ENCODE measurements at regions not wholly inside any gene's neighbourhood (a gene's known extent, or its start where the extent isn't known, plus 50 kb on each side); places are given as distances from the start of the nearest gene placed in this dataset.
A peak's percentile ranks its signal among the peaks of the same experiment; 100 is the strongest.

DNA sequence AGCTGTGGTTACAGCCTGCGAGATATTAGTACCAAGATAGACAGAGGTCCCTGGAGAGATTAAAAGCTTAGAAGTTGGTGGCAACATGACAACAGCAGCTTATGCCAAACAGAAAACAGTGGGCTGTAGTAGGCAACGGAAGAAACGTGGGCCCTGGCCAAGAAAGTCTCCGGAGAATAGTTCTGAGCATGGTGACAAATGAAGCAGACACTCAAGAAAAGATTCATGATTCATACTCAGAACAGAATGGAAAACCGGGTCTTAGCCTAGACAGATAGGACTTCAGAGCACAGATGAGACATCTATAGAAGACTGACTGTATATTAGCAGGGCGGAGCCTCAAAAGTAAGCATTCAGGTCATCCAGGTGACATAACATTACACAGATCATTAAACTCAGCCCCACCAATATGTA is 727.4 kb downstream of the ETS1 start:
- ATAC-seq (no peak), DNase-seq (no peak), FAIRE-seq (no peak)
- intact Hi-C loops (cut with DNase I), result no loop called here
- Histone ChIP-seq H3K27ac (no peak overlapping the region), H3K27me3 (no peaks in the 10 kb centered on the region), H3K9me3 (no peaks in the 10 kb centered on the region), H3K4me1 (no peaks in the 10 kb centered on the region), H3K4me3 (no peak overlapping the region), H3K36me3 (no peaks in the 10 kb centered on the region)
- TF ChIP-seq, protein P1, sequence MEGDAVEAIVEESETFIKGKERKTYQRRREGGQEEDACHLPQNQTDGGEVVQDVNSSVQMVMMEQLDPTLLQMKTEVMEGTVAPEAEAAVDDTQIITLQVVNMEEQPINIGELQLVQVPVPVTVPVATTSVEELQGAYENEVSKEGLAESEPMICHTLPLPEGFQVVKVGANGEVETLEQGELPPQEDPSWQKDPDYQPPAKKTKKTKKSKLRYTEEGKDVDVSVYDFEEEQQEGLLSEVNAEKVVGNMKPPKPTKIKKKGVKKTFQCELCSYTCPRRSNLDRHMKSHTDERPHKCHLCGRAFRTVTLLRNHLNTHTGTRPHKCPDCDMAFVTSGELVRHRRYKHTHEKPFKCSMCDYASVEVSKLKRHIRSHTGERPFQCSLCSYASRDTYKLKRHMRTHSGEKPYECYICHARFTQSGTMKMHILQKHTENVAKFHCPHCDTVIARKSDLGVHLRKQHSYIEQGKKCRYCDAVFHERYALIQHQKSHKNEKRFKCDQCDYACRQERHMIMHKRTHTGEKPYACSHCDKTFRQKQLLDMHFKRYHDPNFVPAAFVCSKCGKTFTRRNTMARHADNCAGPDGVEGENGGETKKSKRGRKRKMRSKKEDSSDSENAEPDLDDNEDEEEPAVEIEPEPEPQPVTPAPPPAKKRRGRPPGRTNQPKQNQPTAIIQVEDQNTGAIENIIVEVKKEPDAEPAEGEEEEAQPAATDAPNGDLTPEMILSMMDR (IDR thresholded peaks at IDR 0.05), result no peak
- WGBS, 2 donors, result 52 to 58% methylated on average over 6 of the region's 6 CpGs

DNA sequence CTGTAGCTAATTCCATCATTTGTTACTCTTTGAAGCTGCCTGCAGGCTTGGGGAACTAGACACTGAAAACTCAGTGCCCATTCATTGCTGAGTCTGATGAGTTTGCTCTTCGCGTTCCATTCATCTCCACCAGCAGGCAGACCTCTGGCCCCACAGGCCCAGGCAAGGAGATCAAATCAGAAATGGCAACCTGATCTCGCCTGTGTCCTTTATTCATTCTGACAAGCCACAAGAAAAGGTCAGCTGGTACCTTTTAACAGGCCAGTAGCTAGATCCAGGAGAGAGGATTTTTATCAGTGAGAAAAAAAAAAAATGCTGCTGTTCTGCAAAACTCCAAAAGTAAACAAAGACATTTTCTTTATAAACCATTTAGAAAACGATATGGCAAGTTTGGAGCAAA is 742.5 kb downstream of the ETS1 start:
- peaks cover 0 to 3% (median 0%) of the 10 kb centered on the region in 3 donors for H3K4me1 ChIP-seq
- WGBS, 2 donors, result 53 to 61% methylated on average over 4 of the region's 4 CpGs
- H3K9me3 ChIP-seq, result no peaks in the 10 kb centered on the region
- no peaks in the 10 kb centered on the region for H3K27me3 ChIP-seq
- intact Hi-C loops (cut with DNase I), result no loop called here
- no peak overlapping the region for H3K4me3 ChIP-seq
- H3K36me3 ChIP-seq, result no peaks in the 10 kb centered on the region
- TF ChIP-seq, protein P1 (IDR thresholded peaks at IDR 0.05), result no peak
- H3K27ac ChIP-seq, result no peak overlapping the region
- ATAC-seq (no peak), DNase-seq (no peak), FAIRE-seq (no peak)

DNA sequence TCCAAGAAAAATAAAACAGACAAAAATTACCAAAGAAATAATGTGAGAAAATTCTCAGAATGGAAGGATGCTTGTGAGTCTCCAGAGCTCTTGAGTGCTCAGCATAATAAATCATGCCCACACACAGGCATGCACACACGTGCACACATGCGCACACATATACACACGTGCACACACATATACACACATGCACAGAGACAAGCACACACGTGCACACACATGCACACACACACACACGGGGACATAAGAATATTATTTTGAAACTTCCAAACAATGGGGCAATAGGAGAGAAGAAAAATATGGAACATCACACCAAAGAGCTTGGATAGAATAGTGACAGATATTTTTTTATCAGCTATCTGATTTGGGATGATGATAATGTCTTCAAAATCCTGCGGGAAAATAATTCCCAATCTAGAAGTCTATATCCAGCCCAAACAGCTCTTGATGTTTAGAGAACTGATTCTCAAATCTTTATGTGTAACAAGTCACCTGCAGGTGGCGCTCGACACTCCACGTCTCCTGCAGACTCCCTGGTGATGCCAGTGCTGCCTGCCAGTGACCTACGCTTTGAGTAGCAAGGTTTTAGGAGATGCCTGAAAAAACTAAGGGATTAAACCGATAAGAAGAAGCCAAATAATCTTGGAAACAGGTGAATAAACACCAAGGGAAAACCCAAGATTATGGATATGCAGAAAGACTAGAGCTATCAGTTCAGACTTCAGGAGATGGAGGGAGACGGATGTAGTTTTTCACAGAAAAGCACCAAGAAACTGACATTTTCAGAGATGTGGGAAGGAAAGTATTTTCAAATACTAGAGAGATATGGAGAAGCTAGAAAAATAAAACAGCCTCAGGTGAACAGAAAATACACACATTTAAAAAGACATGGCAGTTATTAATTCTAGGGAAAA is 743.6 kb downstream of the ETS1 start:
- FAIRE-seq, result no peak
- intact Hi-C loops (cut with DNase I), result no loop called here
- Histone ChIP-seq H3K27ac (no peak overlapping the region), H3K4me1 (peaks cover 0 to 3% (median 0%) of the 10 kb centered on the region in 3 donors), H3K4me3 (no peak overlapping the region), H3K27me3 (no peaks in the 10 kb centered on the region), H3K36me3 (no peaks in the 10 kb centered on the region), H3K9me3 (no peaks in the 10 kb centered on the region)
- peak in 3 of 4 donors; percentile 60 to 80 (median 65) for ATAC-seq
- 23 to 26% methylated on average over 12 of the region's 12 CpGs for WGBS, 2 donors
- TF ChIP-seq, protein P1 (IDR thresholded peaks at IDR 0.05), result peak; percentile 27 to 70 (median 58)
- peak; percentile 42 to 93 (median 72) for DNase-seq

DNA sequence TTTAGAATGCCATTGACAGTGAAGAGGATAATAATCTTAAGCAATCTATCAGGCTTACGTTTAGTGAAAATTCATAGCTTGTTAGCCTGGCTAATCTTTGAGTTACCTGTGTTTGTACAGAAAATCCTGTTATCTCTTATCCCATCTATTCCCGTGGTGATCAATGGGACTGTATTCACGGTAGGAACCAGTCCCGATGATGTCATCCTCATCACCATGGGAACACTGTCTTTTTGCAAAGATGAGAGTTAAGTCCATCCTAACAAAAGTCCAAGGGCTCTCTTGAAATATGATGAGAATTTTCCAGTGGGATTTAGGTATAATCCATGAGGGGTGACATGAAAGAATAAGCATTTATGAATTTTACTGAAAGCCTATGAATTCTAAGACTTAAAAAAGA is 762.2 kb downstream of the ETS1 start:
- Histone ChIP-seq H3K27me3 (no peaks in the 10 kb centered on the region), H3K27ac (no peak overlapping the region), H3K4me1 (no peaks in the 10 kb centered on the region), H3K4me3 (no peak overlapping the region), H3K9me3 (no peaks in the 10 kb centered on the region), H3K36me3 (no peaks in the 10 kb centered on the region)
- no peak for ATAC-seq
- intact Hi-C loops (cut with DNase I), result no loop called here
- no peak for FAIRE-seq
- DNase-seq, result no peak
- 44 to 48% methylated on average over 4 of the region's 4 CpGs for whole genome bisulfite sequencing, 2 donors
- TF ChIP-seq, protein P1 (IDR thresholded peaks at IDR 0.05), result no peak

DNA sequence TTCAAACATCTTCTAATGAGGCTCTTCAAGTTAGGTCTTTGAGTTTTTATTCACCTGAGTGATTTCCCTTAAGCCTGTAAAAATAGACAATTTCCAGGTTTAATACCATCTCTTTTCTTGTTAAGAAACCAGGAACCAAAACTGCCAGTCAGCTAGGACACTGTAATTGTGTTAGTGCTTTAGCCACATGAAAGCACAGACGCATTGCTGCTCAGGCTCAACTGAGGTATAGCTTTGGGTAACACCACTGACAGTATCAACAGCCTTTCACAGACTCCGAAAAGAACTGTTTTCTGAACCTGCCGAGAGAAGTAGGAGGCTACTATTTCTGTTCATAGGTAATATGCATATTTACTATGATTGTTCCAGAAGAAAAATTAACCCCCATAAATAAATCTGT is 768.7 kb downstream of the ETS1 start:
- TF ChIP-seq, protein P1 (IDR thresholded peaks at IDR 0.05), result no peak
- no peaks in the 10 kb centered on the region for H3K27me3 ChIP-seq
- intact Hi-C loops (cut with DNase I), result no loop called here

More for the DNA sequence above, 768.7 kb downstream of the ETS1 start:
- 79 to 89% methylated on average over 3 of the region's 3 CpGs for WGBS, 2 donors
- Histone ChIP-seq H3K4me3 (no peak overlapping the region), H3K9me3 (no peaks in the 10 kb centered on the region), H3K4me1 (no peaks in the 10 kb centered on the region), H3K27ac (no peak overlapping the region), H3K36me3 (no peaks in the 10 kb centered on the region)
- ATAC-seq (no peak), FAIRE-seq (no peak), DNase-seq (no peak)

Data from pancreas (tissue), 10 donors.